Fibroblast of skin of scalp (primary cell): ENCODE measurements at regions not wholly inside any gene's neighbourhood (a gene's known extent, or its start where the extent isn't known, plus 50 kb on each side); places are given as distances from the start of the nearest gene placed in this dataset.

Experiments used
- DNase-seq: peaks from one replicate; pipeline ENCODE4 v3.0.0-alpha.2; 2013

DNA sequence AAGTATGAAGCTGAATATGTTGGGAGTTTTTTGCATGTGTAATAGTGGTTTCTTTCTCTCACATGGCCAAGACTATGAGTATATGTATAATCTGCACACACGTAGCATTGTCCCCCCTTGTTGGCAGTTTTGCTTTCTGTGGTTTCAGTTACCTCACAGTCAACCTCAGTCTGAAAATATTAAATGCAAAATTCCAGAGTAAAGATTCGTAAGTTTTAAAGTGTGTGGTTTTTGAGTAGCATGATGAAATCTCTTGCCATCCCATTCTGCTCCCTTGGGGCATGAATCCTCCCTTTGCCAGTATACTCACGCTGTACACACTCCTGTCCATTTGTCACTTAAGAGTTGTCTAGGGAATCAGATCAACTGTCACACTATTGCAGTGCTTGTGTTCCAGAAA is 742.0 kb upstream of the CCDC54 start:
- DNase-seq = peak; percentile 99

DNA sequence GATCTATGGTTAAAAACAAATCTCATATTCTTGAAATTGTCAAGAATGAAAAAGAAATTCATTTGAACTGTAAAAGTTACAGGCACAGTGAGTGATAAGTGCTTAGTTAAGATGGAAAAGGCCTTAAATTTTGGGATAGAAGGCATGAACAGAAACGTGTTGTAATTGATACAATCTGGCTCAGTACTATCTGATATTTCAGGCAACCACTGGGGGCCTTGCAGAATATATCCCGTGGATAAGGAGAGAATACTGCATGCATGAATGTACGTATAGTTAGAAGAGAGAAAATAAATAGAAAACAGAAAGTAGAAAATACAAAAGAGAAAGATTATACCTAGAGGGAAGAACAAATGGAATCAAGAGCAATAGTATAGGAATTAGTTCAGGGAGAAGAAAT is 741.4 kb upstream of the CCDC54 start:
- peak; percentile 76 for DNase-seq

DNA sequence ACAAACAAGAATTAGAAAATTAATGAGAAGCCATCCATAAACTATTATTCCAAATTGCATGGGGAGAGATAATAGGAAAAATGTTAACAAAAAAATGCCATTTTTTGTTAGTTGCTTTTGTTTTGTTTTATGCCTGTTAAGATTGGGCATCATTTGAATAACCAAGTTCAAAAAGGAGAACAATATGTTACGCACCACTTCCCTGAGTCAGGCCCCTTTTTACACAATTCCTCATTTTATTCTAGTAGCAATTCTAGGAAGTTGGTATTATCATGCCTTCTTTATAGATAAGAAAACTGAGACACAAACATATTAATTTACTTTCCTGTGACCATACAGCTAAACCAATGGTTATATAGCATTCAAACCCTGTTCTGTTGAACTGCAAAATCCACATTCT is 736.9 kb upstream of the CCDC54 start:
- no peak for DNase-seq

DNA sequence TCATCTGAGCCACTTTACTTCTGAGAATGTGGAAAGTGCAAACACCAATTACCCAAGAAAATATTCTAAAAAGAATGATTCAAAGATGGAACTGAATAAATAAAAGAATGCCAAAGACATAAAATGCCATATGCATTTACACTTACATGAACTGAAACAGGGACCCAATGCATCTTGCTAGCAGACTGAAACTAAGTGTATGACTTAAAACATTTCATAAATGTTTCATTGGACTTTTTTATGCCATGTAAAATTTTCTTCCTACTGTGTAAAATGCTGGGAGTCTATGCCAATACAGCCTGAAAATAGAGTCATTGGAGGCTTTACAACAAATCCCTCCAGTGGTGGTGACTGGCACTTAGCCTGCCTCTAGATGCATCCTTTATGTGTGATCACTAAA is 735.1 kb upstream of the CCDC54 start:
- no peak for DNase-seq

DNA sequence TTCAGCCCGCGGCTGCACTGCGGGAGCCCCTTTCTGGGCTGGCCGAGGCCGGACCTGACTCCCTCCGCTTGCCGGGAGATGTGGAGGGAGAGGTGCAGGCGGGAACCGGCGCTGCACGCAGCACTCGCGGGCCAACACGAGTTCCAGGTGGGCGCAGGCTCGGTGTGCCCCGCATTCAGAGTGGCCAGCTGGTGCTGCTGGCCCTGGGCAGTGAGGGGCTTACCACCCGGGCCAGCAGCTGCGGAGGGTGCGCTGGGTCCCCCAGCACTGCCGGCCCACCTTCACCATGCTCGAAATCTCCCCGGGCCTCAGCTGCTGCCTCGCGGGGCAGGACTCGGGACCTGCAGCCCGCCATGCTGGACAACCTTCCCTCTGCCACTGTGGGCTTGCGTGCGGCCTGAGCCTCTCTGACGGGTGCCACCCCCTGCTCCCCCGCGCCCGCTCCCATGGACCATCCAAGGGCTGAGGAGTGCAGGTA is 733.5 kb upstream of the CCDC54 start:
- no peak for DNase-seq

DNA sequence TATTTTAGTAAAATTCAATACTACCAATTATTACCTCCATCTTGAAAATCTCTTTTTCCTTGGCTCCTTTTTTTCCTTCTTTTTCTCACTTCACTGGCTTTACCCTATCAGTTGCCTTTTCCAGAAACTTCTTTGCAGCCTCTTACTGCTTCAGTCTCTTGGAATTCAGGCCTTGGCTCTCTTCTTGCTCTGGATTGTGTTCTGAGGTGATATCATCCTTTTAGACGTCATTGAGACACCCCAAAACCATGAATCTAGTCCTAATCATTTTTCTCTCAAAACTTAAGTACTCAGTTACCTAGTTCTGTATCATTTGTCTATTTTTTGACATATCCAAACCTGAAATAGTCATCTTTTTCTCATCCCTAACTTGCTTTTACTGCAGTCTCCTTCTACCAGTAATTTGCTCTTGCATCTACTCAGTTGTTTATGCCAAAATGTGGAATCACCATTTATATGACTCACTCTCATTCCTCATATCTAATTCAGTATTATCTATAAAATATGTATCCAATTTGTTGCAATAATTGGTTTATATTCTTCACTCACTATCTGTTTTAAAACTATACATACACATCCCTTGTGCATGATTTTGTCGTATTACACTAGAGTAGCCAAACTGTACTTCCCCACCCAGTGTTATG is 703.2 kb upstream of the CCDC54 start:
- DNase-seq = no peak

DNA sequence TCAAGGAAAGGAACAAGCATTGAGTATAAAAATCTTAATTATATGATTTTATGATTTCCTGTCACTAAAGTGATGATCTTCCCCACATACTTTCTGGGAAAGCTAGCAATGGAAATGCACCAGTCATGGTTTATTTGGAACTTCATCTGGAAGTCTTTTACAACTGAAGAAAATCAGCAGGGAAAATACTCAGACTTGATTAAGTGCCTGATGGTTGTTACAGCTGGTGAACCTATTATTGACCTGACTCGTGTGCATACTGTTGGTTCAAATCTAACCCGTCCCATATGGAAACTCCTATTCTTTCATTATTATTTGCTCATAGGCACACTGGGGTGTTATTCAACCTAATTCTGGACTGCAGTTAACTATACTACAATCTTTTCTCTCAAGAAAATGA is 701.8 kb upstream of the CCDC54 start:
- no peak for DNase-seq

DNA sequence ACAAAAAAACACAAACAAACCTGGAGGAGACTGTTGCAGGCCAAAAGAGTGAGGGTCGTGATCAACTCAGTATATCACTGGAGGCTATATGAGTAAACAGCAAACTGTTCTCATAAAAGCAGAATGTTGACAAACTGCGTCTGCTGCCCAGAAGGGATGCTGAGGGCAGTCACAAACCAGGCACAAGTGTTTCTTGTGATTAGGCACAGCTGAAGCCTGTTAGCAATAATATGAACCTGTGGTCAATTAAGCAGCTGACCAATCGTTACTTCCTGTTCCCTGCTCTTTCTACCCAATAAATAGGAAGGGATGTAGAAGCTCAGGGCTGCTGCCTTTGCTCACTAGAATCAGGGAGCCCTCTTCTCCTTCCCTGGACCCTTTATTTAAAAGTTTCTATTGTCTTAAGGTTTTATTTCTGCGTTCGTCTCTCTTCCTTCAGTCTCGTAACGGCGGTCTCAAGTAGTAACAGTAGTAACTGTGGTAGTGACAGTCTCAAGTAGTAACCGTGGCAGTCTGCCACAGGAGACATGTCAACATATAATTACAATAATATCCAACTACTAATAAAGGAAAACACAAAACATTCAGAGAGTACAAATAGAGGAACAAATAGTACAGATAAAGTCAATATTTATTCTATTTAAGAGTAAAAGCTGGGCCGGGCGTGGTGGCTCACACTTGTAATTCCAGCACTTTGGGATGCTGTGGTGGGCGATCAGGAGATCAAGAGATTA is 698.4 kb upstream of the CCDC54 start:
- no peak for DNase-seq

DNA sequence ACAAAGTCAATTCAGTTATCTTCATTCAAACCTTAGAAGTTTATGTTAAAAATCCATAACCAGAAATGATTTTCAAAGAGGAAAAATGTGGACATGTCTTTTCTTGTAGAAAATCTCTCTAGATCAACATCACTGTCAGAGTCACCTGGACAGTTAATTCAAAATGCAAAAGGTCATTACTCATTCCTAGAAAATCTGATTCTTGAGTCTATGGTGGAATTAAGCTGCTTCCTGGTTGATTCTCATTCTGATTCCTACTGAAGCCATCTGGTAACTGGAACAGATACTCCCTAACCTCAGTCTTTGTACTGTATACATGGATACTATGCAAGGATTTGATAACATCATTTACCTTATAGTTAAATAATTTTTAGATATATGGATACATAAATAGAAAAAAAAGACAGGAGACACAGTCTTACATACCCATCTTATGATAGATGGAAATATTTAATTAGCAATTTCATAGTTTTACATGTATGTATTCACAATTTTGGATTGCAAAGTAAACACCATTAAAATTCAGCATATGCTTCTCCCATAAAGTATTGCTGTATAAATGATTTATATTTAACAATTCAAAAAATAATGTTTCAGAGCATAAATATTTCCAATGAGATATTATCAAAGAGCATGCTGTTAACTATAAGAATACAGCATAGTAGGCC is 693.2 kb upstream of the CCDC54 start:
- DNase-seq = no peak

DNA sequence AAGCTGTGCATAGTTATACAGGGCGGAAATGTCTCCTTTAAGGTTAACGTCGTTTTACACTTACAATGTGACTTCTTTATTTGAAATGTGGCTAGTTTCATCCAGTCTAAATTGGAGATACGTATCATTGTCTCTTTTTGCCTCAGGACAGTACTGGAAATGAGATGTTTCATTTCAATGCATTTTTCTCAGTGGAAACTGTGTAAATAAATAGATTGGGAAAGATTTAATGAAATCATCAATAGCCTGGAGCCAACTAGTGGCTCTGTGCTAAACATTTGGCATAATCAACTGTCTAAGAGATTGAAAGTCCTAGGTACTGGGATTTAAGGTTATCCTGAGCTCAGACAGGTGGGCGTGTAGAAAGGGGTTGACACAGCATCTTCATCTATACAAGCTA is 691.5 kb upstream of the CCDC54 start:
- no peak for DNase-seq

DNA sequence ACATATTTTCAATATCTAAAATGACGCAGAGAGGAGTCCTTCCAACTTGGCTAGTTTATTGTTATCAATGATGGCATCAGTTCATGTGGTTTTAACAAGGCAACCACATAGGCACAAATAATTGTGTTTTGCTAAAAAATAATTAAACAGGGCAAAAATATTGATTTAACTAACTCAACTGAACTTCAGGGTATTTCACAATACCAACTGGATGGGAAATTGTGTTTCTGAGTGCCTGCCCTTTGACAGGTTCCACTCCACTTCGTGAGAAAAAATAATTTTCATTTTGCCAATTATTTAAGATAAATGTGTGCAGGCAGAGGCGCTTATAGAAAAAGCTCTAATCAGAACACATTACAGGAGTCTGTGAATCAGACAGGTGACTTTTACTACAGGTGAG is 689.3 kb upstream of the CCDC54 start:
- no peak for DNase-seq

DNA sequence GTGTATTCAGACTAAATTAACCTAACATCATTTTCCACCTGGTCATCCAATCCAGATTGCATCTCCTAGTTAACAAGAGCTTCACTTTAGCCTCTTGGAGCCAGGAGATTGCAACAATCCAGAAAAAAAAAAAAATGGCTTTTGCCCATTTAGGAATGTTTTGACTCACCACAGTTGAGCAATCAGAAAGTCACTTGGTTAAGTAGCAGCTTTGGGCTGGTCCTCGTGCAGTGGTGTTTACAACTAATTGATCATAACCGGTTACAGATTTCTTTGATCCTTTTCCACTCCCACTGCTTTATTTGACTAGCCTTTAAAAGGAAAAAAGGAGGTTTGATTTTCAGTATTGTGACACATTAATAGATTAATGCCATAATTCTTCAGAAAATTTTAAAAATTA is 688.8 kb upstream of the CCDC54 start:
- DNase-seq = peak; percentile 90

DNA sequence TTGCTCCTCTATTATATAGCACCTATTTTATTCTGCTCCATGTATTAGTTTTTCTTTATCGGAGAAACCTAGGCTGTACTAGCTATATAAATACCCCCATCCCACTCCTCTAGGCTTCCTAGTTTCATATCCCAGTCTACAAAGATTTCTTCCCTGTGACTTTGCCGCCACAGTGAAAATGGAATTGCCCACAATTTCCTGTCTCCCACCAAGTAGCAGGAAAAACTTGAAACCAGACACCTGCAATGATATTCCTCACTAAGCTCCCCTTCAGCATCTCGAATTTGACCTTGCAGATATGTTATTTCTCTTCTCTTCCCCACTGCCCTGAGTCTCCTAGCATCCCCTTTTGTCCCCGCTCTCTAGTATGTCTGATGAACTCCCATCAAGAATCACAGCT is 685.8 kb upstream of the CCDC54 start:
- peak; percentile 24 for DNase-seq

DNA sequence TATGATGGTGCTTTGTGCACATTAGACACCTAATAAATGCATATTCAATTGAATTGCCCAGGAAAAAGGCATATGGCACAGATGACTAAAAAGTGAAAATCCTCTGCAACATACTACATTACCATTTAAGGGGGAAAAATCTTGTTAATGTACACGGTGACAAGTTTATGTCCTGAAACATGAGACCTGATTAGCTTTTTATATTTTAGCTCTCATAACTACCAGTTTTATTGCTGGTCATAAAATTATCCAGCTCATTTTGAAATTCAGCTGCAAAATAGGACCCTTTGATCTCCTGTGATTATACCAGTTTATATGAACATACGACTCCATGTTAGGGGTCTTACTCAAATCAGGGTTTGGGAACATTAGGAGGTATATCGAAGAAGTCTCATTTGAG is 684.6 kb upstream of the CCDC54 start:
- DNase-seq = no peak

DNA sequence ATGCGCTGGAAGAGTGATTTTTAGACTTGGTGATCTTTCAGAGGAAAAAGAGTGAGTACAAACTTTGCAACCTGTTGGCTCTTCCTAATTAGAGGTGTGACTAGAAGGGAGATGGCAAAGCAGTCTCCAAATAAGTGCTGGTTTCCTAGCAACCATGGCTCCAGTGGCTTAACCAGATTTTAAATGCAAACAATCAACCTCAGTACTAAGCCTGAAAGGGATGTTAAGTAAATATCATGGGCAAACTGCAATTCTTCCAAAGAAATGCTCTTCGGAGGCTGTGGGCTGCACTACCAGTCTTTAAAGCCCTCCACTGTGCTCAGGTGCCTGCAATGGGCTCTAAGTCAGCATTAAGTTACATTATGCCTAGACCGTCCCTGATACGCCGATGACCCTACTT is 678.1 kb upstream of the CCDC54 start:
- no peak for DNase-seq

DNA sequence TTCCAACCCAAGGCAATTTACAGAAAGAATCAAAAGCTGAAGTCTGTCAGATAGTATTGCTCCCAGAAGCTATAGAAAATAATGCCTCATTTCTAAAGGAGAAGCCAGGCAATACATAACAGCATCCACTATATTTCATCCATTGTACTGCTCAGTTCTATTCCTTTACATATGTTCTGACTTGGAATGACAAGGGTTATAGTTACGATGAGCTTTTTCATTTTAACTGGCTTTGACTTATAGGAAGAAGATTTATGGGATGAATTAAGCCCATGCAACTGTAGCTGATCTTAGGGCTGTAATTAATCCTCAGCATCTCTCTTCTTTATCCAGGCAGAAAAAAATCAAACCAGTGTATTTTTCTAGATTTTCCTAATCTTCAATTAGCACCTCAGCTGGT is 676.3 kb upstream of the CCDC54 start:
- DNase-seq = no peak

DNA sequence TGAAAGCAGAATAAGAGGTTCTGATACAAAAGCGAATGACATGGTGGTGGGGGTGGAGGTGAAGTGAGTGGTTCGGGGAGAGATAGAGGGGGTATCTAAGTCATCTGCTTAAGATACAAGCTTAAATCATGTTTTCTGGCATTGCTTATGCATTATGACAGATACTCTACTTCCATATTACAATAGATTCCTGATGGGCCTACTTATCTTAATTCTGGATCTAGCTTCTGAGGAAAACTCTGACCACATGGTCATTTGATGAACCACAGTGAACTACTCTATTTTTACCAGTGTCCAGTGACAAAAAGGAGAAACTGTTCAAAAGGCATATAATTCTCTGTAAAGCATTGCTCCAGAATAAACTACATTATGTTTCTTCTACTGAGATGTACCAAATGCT is 673.7 kb upstream of the CCDC54 start:
- no peak for DNase-seq

DNA sequence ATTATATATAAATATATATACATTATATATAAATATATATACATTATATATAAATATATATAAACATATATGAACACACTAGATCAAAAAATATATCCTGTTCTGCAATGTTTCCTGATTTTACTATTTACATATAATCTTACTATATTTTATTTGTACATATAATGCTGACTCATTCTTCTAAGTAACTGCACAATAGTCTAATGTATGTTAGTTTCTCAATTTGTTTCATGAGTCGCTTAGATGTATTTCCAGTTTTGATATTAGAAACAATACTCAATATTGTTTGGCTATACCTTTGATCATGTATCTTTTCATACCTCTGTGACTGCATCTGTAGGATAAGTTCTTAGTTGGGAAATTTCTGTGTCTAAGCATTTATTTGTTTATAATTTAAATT is 669.9 kb upstream of the CCDC54 start:
- no peak for DNase-seq

DNA sequence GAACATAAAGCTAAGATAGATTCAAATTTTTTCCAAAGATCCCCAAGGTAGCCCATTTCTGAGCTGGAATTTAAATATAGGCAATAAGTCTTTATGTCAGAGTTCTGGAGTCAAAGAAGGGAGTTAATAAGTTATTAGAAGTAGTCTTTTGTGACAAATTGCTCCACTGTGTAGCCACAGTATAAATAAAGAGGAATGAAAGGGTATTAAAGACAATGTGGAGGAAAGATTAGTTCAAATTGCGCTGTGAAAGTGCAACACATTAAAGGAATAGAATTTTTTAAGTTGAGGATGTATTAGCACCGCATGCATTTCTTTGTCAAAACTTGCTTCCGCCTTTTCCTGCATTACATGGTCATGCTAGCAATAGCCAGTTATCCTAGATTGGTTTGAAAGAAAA is 666.6 kb upstream of the CCDC54 start:
- no peak for DNase-seq

DNA sequence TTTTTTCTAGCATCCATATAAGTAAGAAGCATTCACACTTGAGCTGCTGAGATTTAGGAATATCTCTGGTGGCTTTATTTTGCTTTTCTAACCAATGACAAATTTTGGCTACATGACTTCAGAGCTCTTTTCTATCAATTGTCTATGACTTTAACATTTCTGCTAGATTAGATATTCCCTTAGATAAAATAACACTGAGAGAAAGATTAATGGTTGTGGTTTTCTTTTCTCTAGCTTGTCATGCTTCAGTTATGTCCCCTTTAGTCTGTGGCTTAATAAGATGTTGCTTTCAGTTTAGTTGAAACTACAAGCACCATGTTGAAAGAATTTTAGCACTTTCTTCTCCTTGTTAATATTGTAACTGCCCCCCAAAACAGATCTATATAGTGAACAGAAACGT is 665.6 kb upstream of the CCDC54 start:
- peak; percentile 91 for DNase-seq

DNA sequence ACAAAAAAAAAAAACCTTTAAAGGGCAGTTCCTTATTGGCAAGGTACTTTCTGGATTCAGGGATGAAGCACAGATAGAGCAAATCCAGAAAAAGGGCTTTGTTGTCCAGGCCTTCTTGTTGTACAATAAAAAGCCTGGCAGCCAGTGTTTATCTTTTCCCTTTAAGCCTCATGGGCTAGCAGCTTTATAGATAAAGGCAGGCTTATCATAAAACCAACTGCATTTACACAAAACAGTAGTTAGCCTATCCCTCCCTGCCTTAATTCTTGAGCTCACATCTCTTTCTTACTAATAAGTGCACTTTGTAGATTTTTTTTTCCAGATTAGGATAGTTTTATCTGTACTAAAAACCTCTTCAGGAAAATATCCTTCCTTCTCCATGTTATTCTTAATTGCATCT is 662.8 kb upstream of the CCDC54 start:
- no peak for DNase-seq

DNA sequence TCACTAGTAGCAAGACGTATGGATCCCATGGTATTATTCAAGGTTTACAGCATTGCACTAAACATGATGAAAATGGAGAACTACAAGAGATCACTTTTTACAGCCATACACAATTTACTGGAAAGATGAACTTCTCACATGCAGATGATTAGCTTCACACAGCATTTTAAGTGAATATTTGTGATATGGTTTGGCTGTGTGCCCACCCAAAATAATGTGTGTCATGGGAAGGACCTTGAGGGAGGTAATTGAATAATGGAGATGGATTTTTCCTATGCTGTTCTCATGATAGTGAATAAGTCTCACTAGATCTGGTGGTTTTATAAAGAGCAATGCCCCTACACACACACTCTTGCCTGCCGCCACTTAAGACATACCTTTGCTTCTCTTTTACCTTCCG is 662.0 kb upstream of the CCDC54 start:
- DNase-seq = peak; percentile 68

DNA sequence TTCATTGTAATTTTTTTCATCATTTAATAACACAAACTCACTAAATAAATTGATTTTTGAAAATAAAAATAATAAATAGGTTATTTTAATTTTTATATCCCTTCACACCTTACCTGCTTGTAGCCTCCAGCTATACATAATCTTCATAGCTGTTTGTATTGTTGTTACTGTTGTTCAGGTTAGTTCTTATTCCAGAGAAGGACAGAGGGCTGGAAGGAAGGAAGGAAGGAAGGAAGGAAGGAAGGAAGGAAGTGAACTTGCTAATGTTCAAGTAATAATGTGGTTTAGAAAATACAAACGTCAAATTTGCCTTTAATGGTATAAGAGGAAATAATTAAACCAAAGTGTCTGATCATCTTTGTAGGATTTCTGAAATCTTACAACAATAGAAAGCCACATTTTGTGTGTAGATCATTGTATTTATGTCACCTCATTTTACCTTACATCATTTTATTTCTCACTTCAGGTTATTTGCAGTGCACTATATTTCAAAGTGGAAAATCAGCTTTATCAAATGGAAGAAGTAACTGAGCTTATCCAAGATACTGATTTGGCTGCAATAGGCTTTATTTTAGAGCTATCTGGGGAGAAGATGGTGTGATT is 660.0 kb upstream of the CCDC54 start:
- DNase-seq = no peak

DNA sequence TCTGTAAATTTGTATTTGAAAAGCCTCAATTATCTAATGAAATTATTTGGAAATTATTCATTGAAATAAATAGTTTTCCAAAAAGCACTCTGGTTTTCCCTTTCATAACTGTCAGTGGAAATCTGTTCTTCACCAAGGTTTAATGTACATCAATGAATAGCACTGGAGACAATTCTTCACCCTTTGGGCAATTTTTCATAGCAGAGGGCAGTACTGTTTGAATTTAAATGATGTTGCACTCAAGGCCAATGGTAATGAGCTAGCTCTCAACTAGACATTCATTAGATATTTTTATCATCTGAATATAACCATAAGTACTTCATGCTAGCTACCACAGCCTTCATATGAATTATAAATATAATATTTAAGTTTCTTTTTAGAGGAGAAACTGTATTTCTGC is 658.2 kb upstream of the CCDC54 start:
- no peak for DNase-seq
